ENCODE measurements at regions not wholly inside any gene's neighbourhood (a gene's known extent, or its start where the extent isn't known, plus 50 kb on each side); places are given as distances from the start of the nearest gene placed in this dataset.

GRCh38 chr11:109937968-109938367 is 155.2 kb upstream of the ZC3H12C start:
- no peak for TF ChIP-seq CTCF (conservative IDR thresholded peaks at IDR 0.05)
- TF ChIP-seq ZFX (IDR thresholded peaks at IDR 0.05), result no peak

Measured in C4-2B (cell line).